IPS DF 6.9 (cell line): ENCODE measurements at regions not wholly inside any gene's neighbourhood (a gene's known extent, or its start where the extent isn't known, plus 50 kb on each side); places are given as distances from the start of the nearest gene placed in this dataset.
A peak's percentile ranks its signal among the peaks of the same experiment; 100 is the strongest.

Source experiments
- DNase-seq: peaks from one replicate; pipeline ENCODE4 v3.0.0-alpha.2; 2013; ENCODE audit warnings: low read depth, low spot score
- H3K27ac ChIP-seq: one replicate; pipeline ENCODE4 v1.5.1; 2013; ENCODE audit warnings: low read length, control low read depth
- H3K27me3 ChIP-seq: 2 replicates; pipeline ENCODE4 v1.6.1; 2013; ENCODE audit warnings: mild to moderate bottlenecking, low read length; ENCODE audit not compliant: control insufficient read depth, insufficient read depth
- H3K36me3 ChIP-seq: 2 replicates; pipeline ENCODE4 v1.6.1; 2013; ENCODE audit warnings: low read length; ENCODE audit not compliant: control insufficient read depth, insufficient read depth
- H3K4me1 ChIP-seq: 2 replicates; pipeline ENCODE4 v1.6.1; 2013; ENCODE audit warnings: low read length; ENCODE audit not compliant: control insufficient read depth, insufficient read depth
- H3K4me3 ChIP-seq: 2 replicates; pipeline ENCODE4 v1.5.1; 2013; ENCODE audit warnings: mild to moderate bottlenecking, low read length
- H3K9me3 ChIP-seq: 2 replicates; pipeline ENCODE4 v1.6.1; 2013; ENCODE audit warnings: low read length, inconsistent platforms; ENCODE audit not compliant: control insufficient read depth, insufficient read depth
- WGBS: extraction: QIAGEN DNeasy Blood & Tissue Kit; methylation state at CpG from one replicate; pipeline ENCODE4 v1.1.7; 2013; ENCODE audit warnings: mixed read lengths, missing lambda C conversion rate; ENCODE audit not compliant: insufficient read length, insufficient coverage; 5-methylcytosine and 5-hydroxymethylcytosine counted together

DNA sequence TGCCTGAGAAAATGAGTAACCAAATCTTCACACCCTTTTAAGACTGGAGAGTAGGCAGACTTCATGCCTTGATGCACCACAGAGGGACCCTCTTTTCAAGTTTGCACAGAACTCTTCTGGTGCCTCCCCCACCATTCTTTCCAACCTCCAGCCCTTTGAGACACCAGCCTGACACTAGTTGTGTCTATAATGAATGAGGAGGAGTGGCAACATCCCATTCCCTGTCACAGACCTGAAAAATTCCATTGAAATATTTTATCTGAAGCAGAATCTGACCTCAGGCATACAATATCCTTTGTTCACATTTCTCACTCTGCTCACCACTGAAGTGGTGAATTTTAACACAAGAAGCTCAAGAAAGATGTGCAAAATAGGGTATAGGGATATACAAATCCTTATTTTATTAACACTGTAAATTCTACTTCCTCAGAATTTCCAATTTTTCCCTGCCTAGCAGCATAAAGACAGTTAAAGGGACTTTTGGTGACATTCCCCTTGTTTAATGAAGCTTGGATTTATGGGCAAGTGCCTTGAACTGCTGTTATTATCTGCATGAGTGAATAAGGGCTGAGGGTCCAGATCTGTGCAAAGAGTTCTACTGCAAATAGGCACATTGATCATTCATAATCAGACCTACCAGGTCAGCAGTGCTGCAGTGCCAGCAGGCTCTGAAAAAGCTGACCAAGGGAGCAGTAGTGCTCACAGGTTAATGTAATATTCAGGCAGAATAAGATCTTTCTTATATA is 149.9 kb upstream of the PAQR3 start:
- no peak for DNase-seq
- Histone ChIP-seq H3K4me3 (no peak overlapping the region), H3K9me3 (no peaks in the 10 kb centered on the region), H3K36me3 (no peaks in the 10 kb centered on the region), H3K4me1 (no peaks in the 10 kb centered on the region; the same call in 1 of the 2 replicates), H3K27ac (no peak overlapping the region), H3K27me3 (no peaks in the 10 kb centered on the region)

DNA sequence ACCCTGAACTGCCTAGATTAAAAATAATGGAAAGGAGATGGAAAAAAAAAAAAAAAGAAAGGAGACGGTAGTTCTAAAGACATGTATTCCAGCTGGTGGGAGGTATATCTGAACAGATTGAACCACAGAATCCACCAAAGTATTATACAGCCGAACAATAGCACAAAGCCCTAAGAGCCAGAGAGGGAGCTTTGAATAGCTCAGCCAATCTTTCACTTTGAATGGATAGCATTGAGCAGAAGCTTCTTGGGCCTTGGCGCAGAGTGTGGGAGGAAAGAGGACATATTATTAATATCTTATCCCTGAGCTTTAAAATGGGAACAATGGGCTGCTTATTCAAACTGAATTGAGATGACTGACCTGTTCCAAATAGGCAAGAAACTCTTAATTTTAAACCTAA is 147.8 kb upstream of the PAQR3 start:
- Histone ChIP-seq H3K9me3 (no peaks in the 10 kb centered on the region), H3K36me3 (no peaks in the 10 kb centered on the region), H3K27me3 (no peaks in the 10 kb centered on the region), H3K27ac (no peak overlapping the region), H3K4me1 (peaks cover 3% of the 10 kb centered on the region), H3K4me3 (no peak overlapping the region)
- no CpG with 5 or more reads among the region's 3 CpGs for WGBS
- DNase-seq = no peak

DNA sequence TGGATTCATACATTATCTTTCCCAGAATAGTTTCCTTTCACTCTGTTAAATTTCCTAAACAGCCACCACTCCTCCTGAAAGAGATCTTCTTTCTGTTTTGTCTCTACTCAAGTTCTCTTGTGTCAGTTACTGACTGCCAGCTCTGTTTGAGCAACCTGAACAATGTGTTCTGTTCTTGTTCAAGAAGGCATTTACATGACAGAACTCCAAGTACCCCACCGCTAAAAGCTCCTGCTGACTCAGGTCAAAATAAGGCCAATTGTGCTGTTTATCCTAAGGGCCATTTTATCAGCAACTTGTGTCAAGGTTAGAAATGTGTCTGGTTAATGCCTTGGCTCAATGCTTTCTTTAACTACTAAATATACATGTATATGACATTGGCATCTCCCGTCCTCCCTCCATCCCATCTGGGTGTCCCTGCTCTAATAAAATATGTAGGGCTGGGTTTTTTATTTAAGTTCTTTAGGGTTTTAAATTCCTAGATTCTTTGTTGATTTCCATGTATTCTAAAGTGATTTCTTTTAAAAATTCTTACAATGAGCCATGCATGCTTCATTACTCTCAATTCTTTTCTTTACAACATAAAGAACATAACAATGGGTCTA is 144.3 kb upstream of the PAQR3 start:
- no peak overlapping the region for H3K4me3 ChIP-seq
- no peak overlapping the region for H3K27ac ChIP-seq
- DNase-seq = peak; percentile 13
- no CpG with 5 or more reads among the region's 2 CpGs for WGBS
- no peaks in the 10 kb centered on the region for H3K27me3 ChIP-seq
- no peaks in the 10 kb centered on the region for H3K36me3 ChIP-seq
- H3K9me3 ChIP-seq = no peaks in the 10 kb centered on the region
- H3K4me1 ChIP-seq = peaks cover 3% of the 10 kb centered on the region; the same call in 1 of the 2 replicates

DNA sequence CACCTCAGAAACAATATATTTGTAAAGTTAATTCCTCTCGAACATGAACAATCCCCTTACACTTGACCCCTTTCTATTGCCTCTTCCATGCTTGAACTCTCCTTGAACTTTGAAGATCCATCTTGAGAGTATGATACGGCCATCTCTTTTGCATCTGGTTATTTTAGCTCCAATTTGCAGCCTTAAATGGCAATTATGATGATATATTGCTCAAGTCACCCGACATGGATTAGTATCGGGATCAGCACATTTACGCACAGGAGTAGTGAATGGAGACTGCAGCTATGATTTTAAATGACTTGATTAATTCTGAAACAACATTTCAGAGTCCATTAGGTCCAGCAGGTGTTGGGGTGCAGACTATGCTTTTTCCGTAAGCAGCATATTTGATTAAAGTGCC is 143.8 kb upstream of the PAQR3 start:
- Histone ChIP-seq H3K36me3 (no peaks in the 10 kb centered on the region), H3K4me1 (peaks cover 3% of the 10 kb centered on the region; the same call in 1 of the 2 replicates), H3K4me3 (no peak overlapping the region), H3K9me3 (no peaks in the 10 kb centered on the region), H3K27ac (no peak overlapping the region), H3K27me3 (no peaks in the 10 kb centered on the region)
- no CpG with 5 or more reads among the region's 6 CpGs for WGBS
- DNase-seq = no peak

DNA sequence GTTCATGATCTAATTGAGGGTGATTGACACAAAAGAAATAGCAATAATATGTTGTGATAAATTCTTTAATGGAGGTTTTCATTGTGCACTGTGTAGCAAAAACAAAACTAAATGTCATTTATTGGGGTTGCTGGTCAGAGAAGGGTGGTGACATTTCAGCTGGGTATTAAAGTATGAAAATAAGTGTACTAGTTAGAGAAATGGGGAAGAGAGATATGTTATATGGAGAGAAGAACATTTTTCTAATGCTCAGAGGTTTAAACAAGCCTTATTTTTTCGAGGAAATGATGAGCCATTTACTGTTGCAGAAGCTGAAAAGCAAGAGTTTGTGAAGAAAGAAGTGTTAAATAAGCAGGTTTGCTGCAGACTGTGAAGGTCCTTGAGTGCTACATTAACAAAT is 142.7 kb upstream of the PAQR3 start:
- no peak for DNase-seq
- Histone ChIP-seq H3K27me3 (no peaks in the 10 kb centered on the region), H3K4me1 (peaks cover 3% of the 10 kb centered on the region; the same call in 1 of the 2 replicates), H3K4me3 (no peak overlapping the region), H3K27ac (no peak overlapping the region), H3K36me3 (no peaks in the 10 kb centered on the region), H3K9me3 (no peaks in the 10 kb centered on the region)
- WGBS = no CpG with 5 or more reads among the region's 1 CpG

DNA sequence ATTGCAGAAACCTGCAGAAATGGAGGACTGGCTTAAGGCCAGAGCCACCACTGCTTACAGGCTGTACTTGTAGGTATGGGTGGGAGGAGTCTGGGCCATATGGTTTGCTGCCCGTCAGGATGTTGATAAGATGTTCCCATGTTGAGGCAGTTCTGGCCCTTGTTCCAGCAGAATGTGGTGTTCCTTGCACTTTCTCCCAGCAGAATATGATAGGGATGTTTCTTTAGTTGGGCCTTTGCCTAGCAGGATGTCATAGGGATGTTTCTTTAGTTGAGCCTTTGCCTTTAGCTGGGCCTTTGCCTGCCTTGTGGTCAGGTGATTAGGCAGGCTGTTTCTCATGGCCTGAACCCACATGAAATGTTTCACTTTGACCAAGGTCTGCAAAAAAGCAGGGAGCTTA is 139.1 kb upstream of the PAQR3 start:
- no peak overlapping the region for H3K27ac ChIP-seq
- H3K4me3 ChIP-seq = no peak overlapping the region
- H3K27me3 ChIP-seq = no peaks in the 10 kb centered on the region
- H3K36me3 ChIP-seq = no peaks in the 10 kb centered on the region
- H3K9me3 ChIP-seq = no peaks in the 10 kb centered on the region
- H3K4me1 ChIP-seq = peaks cover under 1% of the 10 kb centered on the region; the same call in 1 of the 2 replicates
- no peak for DNase-seq
- no CpG with 5 or more reads among the region's 1 CpG for WGBS

DNA sequence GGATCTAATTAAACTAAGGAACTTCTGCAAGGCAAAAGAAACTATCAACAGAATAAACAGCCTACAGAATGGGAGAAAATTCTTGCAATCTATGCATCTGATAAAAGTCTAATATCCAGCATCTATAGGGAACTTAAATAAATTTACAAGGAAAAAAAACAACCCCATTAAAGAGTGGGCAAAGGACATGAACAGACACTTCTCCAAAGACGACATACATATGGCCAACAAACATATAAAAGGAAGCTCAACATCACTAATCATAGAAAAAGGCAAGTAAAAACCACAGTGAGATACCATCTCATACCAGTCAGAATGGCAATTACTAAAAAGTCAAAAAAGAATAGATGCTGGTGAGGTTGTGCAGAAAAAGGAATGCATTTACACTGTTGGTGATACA is 134.8 kb upstream of the PAQR3 start:
- Histone ChIP-seq H3K4me1 (no peaks in the 10 kb centered on the region), H3K9me3 (no peaks in the 10 kb centered on the region), H3K27me3 (no peaks in the 10 kb centered on the region), H3K4me3 (no peak overlapping the region), H3K36me3 (no peaks in the 10 kb centered on the region), H3K27ac (no peak overlapping the region)
- DNase-seq = no peak
- no CpG with 5 or more reads among the region's 1 CpG for WGBS

DNA sequence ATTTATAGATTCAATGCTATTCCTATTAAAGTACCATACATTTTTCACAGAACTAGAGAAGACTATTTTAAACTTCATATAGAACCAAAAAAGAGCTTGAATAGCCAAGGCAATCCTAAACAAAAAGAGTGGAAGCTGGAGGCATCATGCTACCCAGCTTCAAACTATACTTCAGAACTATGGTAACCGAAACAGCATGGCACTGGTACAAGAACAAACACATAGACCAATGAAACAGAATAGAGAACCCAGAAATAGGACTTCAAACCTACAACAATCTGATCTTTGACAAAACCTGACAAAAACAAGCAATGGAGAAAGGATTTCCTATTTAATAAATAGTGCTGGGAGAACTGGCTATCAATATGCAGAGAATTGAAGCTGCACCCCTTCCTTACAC is 134.2 kb upstream of the PAQR3 start:
- no peaks in the 10 kb centered on the region for H3K27me3 ChIP-seq
- H3K27ac ChIP-seq = no peak overlapping the region
- H3K9me3 ChIP-seq = no peaks in the 10 kb centered on the region
- DNase-seq = no peak
- whole genome bisulfite sequencing = no CpG with 5 or more reads among the region's 1 CpG
- H3K36me3 ChIP-seq = no peaks in the 10 kb centered on the region
- no peak overlapping the region for H3K4me3 ChIP-seq
- H3K4me1 ChIP-seq = no peaks in the 10 kb centered on the region

DNA sequence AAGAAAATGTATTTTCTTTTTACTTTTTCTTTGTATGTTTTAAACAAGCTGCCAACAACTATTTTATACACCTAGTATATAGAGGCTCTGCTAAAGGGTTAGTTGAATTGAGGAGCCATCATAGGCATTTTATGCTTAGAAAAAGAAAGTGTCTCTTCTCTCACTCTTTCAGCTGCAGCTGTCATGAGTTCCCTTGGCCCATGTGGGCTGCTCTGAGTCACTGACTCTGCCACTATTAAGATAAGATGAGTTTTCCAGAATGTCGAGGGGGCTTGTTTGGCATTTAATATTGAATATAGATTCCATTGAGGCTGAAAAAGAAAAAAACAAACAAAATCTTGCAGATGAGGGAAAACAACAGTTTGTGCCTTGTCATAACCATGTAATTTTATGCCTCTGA is 126.0 kb upstream of the PAQR3 start:
- no peaks in the 10 kb centered on the region for H3K4me1 ChIP-seq
- no peak overlapping the region for H3K4me3 ChIP-seq
- no peaks in the 10 kb centered on the region for H3K27me3 ChIP-seq
- DNase-seq = no peak
- WGBS = no CpG with 5 or more reads among the region's 1 CpG
- no peaks in the 10 kb centered on the region for H3K9me3 ChIP-seq
- no peak overlapping the region for H3K27ac ChIP-seq
- no peaks in the 10 kb centered on the region for H3K36me3 ChIP-seq

DNA sequence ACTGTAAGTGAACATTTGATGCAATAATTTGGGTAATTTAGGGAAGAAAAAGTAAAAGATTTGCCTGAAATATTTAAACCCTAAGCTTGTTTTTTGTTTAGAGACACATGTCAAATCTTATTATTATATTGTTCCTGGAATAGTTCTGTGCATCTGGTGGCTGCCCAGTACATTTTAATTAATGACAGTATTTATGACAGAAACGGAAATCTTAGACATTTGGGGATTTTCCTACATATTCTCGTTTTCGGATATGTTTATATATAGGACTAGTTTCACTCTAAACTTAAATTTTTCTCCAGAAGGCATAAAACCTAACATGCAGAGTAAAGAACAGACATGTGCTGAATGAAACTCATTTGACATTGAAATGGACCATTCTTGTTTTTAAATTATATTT is 125.6 kb upstream of the PAQR3 start:
- Histone ChIP-seq H3K4me3 (no peak overlapping the region), H3K9me3 (no peaks in the 10 kb centered on the region)
- WGBS = no CpG with 5 or more reads among the region's 3 CpGs

More for the DNA sequence above, 125.6 kb upstream of the PAQR3 start:
- Histone ChIP-seq H3K27ac (no peak overlapping the region), H3K36me3 (no peaks in the 10 kb centered on the region), H3K27me3 (no peaks in the 10 kb centered on the region), H3K4me1 (no peaks in the 10 kb centered on the region)
- DNase-seq = no peak
